ENCODE measurements at regions not wholly inside any gene's neighbourhood (a gene's known extent, or its start where the extent isn't known, plus 50 kb on each side); places are given as distances from the start of the nearest gene placed in this dataset.

GRCh38 chr3:96192966-96193550 is 621.3 kb upstream of the EPHA6 start:
- TF ChIP-seq EZH2phosphoT487 (conservative IDR thresholded peaks at IDR 0.05; ENCODE audit: low read length) (no peak), CTCF (IDR thresholded peaks at IDR 0.05; ENCODE audit: insufficient read depth, low read length, poor library complexity, severe bottlenecking) (no peak)
- Histone ChIP-seq H3K9me3 (ENCODE audit: insufficient read depth, low read length) (peaks cover 11% of the 10 kb centered on the region; the same call in 1 of the 2 replicates), H3K4me3 (ENCODE audit: insufficient read depth, low read length, poor library complexity, severe bottlenecking) (no peak overlapping the region), H3K27ac (ENCODE audit: low read depth, low read length) (no peak overlapping the region), H3K36me3 (ENCODE audit: low read length) (no peaks in the 10 kb centered on the region), H3F3A (ENCODE audit: insufficient read depth) (no peaks in the 10 kb centered on the region), H3K79me2 (ENCODE audit: insufficient read depth, low read length) (no peaks in the 10 kb centered on the region), H3K4me2 (ENCODE audit: low read depth, low read length, poor library complexity, severe bottlenecking) (no peak overlapping the region), H3K27me3 (ENCODE audit: low read length) (no peaks in the 10 kb centered on the region), H4K20me1 (ENCODE audit: low read depth, low read length) (no peaks in the 10 kb centered on the region), H3K9ac (ENCODE audit: low read length) (no peak overlapping the region), H3K9me2 (replicated peaks; ENCODE audit: insufficient read depth, low read length) (no peaks in the 10 kb centered on the region), H2AFZ (ENCODE audit: low read depth, low read length, severe bottlenecking) (no peak overlapping the region)

DNA sequence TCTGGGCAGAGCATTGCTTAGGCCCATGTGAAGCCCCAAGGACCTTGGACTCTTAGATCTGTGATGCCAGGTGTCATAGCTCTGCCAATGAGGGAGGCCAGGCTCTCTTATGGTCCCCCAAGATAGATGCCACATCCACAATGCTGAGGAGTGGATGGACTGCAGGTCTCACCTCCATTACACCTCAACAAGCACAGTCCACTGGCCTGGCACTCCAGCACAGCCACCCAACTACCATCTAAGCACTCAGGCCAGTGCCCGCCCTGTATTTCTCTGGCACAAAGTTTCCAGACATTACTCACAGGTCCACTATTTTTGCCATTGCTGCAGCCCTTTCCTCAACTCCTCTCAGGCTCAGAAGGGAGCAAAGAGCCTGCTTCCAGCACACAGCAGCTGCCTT is 613.5 kb upstream of the EPHA6 start:
- H3K27me3 ChIP-seq (ENCODE audit: low read length) = no peaks in the 10 kb centered on the region
- no peaks in the 10 kb centered on the region for H3F3A ChIP-seq (ENCODE audit: insufficient read depth)
- H2AFZ ChIP-seq (ENCODE audit: low read depth, low read length, severe bottlenecking) = no peak overlapping the region
- no peaks in the 10 kb centered on the region for H3K36me3 ChIP-seq (ENCODE audit: low read length)
- H3K9me3 ChIP-seq (ENCODE audit: insufficient read depth, low read length) = no peaks in the 10 kb centered on the region; the same call in 1 of the 2 replicates
- no peaks in the 10 kb centered on the region for H3K79me2 ChIP-seq (ENCODE audit: insufficient read depth, low read length)
- H4K20me1 ChIP-seq (ENCODE audit: low read depth, low read length) = no peaks in the 10 kb centered on the region
- no peak overlapping the region for H3K4me2 ChIP-seq (ENCODE audit: low read depth, low read length, poor library complexity, severe bottlenecking)
- H3K9me2 ChIP-seq (replicated peaks; ENCODE audit: insufficient read depth, low read length) = no peaks in the 10 kb centered on the region
- H3K4me3 ChIP-seq (ENCODE audit: insufficient read depth, low read length, poor library complexity, severe bottlenecking) = no peak overlapping the region
- TF ChIP-seq CTCF (IDR thresholded peaks at IDR 0.05; ENCODE audit: insufficient read depth, low read length, poor library complexity, severe bottlenecking) = no peak
- TF ChIP-seq EZH2phosphoT487 (conservative IDR thresholded peaks at IDR 0.05; ENCODE audit: low read length) = no peak
- no peak overlapping the region for H3K27ac ChIP-seq (ENCODE audit: low read depth, low read length)
- H3K9ac ChIP-seq (ENCODE audit: low read length) = no peak overlapping the region

GRCh38 chr3:96201463-96201862 is 612.9 kb upstream of the EPHA6 start:
- H4K20me1 ChIP-seq (ENCODE audit: low read depth, low read length) = no peaks in the 10 kb centered on the region
- H3K27ac ChIP-seq (ENCODE audit: low read depth, low read length) = no peak overlapping the region
- H3K9me3 ChIP-seq (ENCODE audit: insufficient read depth, low read length) = no peaks in the 10 kb centered on the region; the same call in 1 of the 2 replicates
- no peaks in the 10 kb centered on the region for H3K79me2 ChIP-seq (ENCODE audit: insufficient read depth, low read length)
- no peaks in the 10 kb centered on the region for H3K9me2 ChIP-seq (replicated peaks; ENCODE audit: insufficient read depth, low read length)
- no peaks in the 10 kb centered on the region for H3K27me3 ChIP-seq (ENCODE audit: low read length)
- TF ChIP-seq CTCF (IDR thresholded peaks at IDR 0.05; ENCODE audit: insufficient read depth, low read length, poor library complexity, severe bottlenecking) (no peak), EZH2phosphoT487 (conservative IDR thresholded peaks at IDR 0.05; ENCODE audit: low read length) (no peak)
- H3K4me3 ChIP-seq (ENCODE audit: insufficient read depth, low read length, poor library complexity, severe bottlenecking) = no peak overlapping the region
- H2AFZ ChIP-seq (ENCODE audit: low read depth, low read length, severe bottlenecking) = no peak overlapping the region
- no peak overlapping the region for H3K4me2 ChIP-seq (ENCODE audit: low read depth, low read length, poor library complexity, severe bottlenecking)
- no peak overlapping the region for H3K9ac ChIP-seq (ENCODE audit: low read length)
- H3F3A ChIP-seq (ENCODE audit: insufficient read depth) = no peaks in the 10 kb centered on the region
- no peaks in the 10 kb centered on the region for H3K36me3 ChIP-seq (ENCODE audit: low read length)

Data from SU-DHL-6 (cell line).